M059J (cell line): ENCODE measurements at regions not wholly inside any gene's neighbourhood (a gene's known extent, or its start where the extent isn't known, plus 50 kb on each side); places are given as distances from the start of the nearest gene placed in this dataset.

Experiments used
- DNase-seq: peaks from one replicate; pipeline ENCODE4 v3.0.0-alpha.2; 2012; ENCODE audit warnings: low read depth

GRCh38 chr5:31048282-31049270 is 144.9 kb upstream of the CDH6 start:
- no peak for DNase-seq

DNA sequence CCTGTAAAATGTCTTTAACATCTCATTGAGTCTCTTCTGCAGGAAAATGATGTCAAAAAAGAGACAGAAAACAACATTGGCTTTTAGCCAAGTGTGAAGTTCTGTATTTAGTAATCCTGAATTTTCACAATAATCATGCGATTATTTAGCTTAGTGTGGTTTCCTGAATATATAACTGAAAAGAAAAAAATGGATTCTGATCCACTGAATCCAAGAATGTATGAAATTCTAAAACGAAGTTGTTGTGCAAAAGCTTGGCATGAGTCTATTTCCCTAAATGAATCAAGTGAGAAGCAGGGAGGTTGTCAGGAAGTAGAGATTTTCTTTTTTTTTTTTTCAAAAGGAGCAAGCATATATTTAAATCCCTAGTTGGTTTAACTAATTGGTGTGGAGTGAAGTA is 145.9 kb upstream of the CDH6 start:
- no peak for DNase-seq

- no peak for DNase-seq
Measured at GRCh38 chr5:31047007-31047406, 146.5 kb upstream of the CDH6 start.

GRCh38 chr5:31036411-31036810 is 157.1 kb upstream of the CDH6 start:
- peak; percentile 32 for DNase-seq

DNA sequence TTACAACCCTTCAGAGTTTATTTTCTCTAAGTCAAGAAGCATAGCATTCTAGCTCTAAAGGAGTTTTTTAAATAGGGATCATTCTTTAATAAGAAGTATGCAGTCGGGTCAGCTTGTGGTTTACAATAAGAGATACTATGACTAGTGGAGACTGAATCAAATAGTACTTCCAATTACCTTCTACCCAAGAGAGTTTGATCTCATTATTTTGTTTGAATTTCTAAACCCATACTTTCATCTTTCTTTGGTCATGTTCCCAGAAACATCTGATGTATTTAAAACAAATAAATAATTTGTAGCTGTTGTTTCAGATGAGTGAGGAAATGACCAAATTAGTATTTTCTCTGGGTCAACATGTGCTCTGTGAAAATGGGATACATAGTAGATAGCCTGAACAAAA is 160.2 kb upstream of the CDH6 start:
- DNase-seq = peak; percentile 38

- DNase-seq = no peak
Measured at GRCh38 chr5:31029925-31030324, 163.6 kb upstream of the CDH6 start.

GRCh38 chr5:31027721-31028120 is 165.8 kb upstream of the CDH6 start:
- DNase-seq = no peak

DNA sequence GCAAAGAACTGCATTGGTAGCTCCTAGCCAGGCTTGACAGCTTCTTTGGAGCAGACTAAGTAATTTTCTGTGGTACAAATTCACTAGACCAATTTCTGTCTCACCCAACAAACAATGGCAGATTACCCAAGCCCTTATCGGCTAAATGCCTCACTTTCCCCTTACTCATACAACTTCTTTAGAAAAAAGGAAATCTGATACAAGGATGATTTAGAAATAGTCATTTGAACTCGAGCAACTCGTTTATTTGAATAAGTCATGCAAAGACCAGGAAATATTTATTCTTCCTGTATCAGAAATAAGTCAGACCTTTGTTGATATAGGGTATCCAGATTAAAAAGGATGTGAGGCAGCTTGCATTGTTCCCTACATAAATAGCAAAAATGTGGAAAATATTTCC is 170.4 kb upstream of the CDH6 start:
- DNase-seq = peak; percentile 22

- peak; percentile 32 for DNase-seq
Measured at GRCh38 chr5:31021181-31021624, 172.3 kb upstream of the CDH6 start.

DNA sequence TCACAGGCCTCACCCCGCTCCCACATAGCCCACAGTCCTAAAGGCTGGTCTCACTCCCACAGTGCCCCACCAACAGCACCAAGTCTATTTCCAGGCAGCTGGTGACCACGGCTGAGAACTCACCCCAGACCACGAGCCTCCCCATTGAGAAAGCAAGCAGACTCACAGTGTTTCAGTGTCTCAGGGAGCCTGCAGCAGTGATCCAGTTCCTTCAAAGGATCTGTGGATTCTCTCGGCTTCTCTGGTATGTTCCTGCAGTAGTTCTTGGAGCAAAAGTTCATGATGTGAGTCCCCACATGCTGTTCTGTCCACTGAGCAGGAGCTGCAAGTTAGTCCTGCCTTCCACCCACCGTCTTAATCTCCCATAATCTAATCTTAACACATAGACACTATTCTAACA is 185.3 kb upstream of the CDH6 start:
- no peak for DNase-seq

DNA sequence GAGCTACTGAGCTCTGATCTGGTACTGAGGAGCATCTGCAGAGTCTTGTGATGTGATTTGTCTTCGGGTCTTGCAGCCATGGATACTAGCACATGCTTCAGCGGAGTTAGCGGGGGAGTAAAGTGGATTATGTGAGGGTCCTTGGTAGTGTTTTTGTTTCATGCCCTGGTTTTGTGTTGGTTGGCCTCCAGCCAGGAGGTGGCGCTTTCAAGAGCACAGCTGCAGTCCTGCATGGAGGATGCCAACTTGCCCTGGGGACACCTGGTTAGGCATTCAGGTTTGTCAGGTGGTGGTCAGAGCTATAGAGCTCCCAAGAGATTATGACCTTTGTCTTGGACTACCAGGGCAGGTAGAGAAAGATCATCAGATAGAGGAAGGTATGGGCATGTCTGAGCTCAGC is 185.8 kb upstream of the CDH6 start:
- no peak for DNase-seq

DNA sequence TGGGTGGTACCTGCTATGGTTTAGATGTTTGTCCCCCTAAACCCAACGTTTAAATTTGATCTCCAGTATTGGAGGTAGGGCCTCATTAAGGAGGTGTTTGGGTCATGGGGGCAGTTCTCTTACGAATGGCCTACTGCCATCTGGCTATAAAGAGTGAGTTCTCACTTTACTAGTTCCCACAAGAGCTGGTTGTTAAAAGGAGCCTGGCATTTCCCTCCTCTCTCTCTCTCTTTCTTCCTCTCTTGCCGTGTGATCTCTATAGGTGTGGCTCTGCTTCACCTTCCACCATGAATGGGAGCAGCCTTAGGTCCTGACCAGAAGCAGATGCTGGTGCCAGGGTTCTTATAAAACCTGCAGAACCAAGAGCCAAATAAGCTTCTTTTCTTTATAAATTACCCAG is 193.2 kb upstream of the CDH6 start:
- DNase-seq = no peak

- no peak for DNase-seq
Measured at GRCh38 chr5:30997681-30998080, 195.8 kb upstream of the CDH6 start.

GRCh38 chr5:30994902-30995301 is 198.6 kb upstream of the CDH6 start:
- no peak for DNase-seq

GRCh38 chr5:30994176-30994575 is 199.3 kb upstream of the CDH6 start:
- DNase-seq = no peak

DNA sequence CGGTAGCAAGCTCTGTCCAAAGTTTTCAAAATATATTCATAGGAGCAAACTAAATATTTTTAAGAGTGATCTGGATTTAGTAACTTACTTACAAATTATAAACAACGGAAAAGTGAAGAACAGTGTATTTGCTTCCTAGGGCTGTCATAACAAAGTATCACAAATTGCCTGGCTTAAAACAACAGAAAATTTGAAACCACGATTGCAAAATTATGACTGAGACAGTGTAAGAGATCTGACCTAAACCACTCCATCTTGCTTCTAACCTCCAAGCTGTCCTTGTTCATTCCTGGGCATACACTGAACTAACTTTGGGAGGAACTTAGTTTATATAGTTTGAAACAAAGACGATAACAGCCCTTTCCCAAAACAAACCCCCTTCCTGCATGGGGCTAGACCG is 202.0 kb upstream of the CDH6 start:
- no peak for DNase-seq

GRCh38 chr5:30981576-30981975 is 211.9 kb upstream of the CDH6 start:
- DNase-seq = no peak

DNA sequence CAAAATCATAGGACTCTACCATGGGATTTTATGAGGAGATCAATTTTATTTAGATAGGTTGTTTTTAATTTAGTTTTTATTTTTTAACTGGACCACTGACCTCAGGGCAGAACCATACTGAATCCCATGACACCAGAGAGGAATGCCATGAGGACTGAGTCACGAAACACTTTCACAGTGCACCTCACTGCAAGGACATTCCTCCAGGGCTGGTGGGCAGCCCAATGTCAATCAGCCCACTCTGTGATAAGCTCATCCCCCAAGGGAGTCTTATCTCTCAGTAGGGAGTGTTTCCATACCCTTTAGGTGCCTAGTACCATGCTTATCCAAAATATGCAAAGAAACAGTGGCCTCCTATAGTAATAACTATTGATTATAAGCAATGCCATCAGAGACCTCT is 224.5 kb upstream of the CDH6 start:
- no peak for DNase-seq

DNA sequence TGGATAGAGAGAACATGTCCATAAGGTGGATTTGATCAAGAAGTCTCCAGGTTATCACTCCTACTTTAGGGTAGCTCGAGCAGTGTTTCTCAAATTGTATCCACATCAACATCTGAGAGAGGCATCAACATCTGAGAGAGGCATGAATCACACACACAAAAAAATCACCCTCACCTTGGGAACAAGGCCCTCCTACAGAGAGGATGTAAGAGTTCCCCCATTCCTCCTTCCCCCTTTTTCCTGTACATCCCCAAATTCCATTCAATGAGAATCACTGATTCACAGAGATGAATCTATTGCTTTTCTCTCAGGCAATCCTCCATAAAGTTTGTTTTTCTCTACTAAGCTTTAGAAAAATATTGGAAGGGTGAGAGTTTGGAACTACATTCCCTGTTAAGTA is 233.4 kb upstream of the CDH6 start:
- no peak for DNase-seq

DNA sequence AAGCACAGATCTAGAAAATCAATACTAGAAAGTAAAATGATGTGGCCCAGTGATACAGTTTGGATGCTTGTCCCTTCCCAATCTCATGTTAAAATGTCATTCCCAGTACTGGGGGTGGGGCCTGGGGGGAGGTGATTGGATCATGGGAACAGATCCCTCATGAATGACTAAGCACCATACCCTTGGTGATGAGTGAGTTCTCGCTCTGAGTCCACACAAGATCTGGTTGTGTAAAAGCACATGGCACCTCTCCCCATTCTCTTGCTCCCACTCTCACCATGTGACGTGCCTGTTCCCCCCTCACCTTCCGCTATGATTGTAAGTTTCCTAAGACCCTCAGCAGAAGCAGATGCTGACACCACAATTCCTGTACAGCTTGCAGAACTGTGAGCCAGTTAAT is 234.2 kb upstream of the CDH6 start:
- DNase-seq = no peak

GRCh38 chr5:30957591-30957990 is 235.9 kb upstream of the CDH6 start:
- DNase-seq = no peak

DNA sequence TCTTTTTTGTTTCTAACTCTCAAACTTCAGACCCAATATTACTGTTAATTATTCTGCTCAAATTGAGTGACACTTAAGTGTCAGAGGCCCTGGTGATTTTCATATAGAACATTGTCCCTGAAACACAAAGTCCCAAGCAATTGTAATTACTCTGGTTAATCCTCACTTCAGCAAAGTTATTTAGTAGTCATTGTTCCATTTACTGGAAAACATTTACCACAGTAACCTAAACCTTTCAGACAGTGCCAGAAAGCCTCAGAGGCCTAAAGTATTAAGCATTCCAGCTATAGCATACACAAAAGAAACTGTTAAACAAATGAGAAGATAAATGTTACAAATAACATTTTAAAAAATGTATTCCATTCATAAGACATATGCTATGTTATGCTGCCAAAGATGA is 237.2 kb upstream of the CDH6 start:
- no peak for DNase-seq

DNA sequence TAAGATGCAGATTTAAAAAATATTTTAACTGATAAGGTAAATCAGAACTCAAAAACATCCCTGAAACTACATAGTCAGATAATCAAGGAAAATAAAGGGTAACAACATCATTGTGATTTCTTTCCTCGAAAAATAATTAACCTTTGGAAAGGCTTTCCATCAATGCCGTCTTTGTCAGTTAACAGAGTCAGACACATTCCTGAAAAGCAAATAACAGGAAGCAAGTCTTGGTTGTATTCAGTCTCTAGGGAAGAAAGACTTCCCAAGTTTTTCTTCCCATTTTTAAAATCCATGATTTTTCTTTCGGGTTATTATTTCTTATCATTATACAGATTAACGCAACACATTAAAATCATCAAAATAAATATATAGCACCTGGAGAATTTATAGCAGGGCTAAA is 256.4 kb upstream of the CDH6 start:
- DNase-seq = no peak

- DNase-seq = no peak
Measured at GRCh38 chr5:30933599-30933998, 259.9 kb upstream of the CDH6 start.
